ENCODE measurements at regions not wholly inside any gene's neighbourhood (a gene's known extent, or its start where the extent isn't known, plus 50 kb on each side); places are given as distances from the start of the nearest gene placed in this dataset.
A peak's percentile ranks its signal among the peaks of the same experiment; 100 is the strongest.

DNA sequence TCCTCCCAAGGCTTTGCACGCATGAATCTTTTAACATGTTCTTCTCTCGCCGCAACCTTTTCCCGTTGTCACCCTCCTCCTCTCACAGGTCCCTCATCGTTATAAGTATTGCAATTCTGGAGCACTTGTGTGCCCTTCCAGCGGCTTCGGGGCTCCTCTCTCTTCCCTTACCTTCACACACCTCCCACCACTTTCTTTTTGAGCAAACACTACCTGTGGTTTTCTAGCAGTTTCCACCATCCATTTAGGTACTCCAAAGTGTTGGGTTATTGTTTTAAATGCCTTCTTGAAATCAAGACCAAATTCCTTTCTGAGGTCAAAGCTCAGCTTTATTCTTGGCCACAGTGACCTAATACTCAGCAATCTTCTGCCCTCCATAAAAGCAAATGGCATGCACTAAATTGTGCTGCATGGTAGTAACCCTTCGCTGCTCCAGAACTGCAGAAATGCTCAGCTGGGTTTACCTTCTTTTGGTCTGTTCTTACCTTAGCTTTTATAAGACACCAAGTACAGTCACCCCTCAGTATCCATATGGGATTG is 472.4 kb downstream of the SETD4 start:
- no peak for DNase-seq

- no peak for DNase-seq
These were observed 474.0 kb downstream of the SETD4 start for GRCh38 chr21:35586305-35586704.

- DNase-seq = no peak
These were observed 474.4 kb downstream of the SETD4 start for GRCh38 chr21:35585878-35586277.

- DNase-seq = no peak
These were observed 475.2 kb downstream of the SETD4 start for GRCh38 chr21:35585155-35585554.

GRCh38 chr21:35583566-35584216 is 476.6 kb downstream of the SETD4 start:
- DNase-seq = no peak

- DNase-seq = no peak
These were observed 477.6 kb downstream of the SETD4 start for GRCh38 chr21:35582731-35583130.

GRCh38 chr21:35581640-35582039 is 478.7 kb downstream of the SETD4 start:
- no peak for DNase-seq

DNA sequence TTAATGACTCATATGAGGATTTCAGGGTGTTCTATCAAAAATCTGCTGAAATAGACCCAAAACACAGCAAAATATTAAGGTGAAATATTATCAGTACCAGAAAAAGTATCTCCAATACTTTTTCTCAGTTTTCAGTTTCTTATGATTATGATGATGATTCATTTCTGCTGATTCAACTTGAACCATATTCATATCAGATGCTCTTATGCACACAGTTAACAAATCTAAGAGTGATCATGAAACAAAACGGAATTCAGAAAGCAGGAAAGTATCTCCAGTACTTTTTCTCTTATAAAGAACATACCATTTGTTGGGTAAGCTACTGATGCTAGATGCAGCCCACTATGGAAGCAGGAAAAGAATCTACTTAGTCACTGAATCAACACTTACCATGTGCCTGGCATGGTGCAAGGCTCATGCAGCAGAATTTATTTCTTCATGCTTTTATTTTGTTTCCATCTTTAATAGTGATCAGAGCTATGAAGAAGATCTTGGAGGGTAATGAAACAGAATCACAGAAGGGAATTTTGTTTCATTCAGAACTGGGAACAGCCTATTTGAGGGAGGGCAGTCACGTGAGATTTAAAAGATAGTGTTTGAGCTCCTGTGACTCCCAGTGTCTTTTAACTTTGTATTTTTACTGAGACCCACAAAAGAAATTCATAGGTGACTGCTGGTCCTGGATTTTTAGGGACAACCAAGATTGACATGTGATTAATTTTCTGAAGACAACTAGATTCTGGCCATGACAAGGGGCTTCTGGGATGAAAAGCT is 480.6 kb downstream of the SETD4 start:
- DNase-seq = no peak

DNA sequence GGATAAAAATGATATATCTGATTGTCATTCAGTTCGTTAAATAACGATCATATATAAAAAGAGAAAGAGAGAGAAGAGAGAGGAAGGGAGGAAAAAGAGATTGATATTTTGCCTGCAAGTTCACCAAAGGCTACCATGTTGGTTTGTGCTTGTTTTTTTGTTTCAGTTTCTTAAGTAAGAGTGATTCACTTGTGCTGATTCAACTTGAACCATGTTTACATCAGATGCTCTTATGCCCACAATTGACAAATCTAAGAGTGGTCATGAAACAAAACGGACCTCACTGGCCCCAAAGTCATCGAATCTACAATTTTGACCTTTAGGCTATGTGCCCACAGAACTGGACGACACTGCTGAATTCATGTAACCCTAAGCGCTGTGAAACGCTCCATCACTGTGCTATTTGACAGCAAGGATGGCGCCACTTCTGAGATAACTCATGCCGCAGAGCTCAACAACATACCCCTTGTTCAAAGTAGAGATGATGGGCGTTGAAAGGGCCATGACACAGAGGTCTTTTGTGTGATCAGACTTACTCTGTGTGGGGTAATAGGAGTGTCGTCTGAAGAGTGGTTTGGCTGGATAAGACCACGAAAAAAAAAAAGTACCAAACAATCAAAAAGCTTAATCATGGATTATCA is 481.4 kb downstream of the SETD4 start:
- no peak for DNase-seq

GRCh38 chr21:35578347-35578782 is 482.0 kb downstream of the SETD4 start:
- no peak for DNase-seq

DNA sequence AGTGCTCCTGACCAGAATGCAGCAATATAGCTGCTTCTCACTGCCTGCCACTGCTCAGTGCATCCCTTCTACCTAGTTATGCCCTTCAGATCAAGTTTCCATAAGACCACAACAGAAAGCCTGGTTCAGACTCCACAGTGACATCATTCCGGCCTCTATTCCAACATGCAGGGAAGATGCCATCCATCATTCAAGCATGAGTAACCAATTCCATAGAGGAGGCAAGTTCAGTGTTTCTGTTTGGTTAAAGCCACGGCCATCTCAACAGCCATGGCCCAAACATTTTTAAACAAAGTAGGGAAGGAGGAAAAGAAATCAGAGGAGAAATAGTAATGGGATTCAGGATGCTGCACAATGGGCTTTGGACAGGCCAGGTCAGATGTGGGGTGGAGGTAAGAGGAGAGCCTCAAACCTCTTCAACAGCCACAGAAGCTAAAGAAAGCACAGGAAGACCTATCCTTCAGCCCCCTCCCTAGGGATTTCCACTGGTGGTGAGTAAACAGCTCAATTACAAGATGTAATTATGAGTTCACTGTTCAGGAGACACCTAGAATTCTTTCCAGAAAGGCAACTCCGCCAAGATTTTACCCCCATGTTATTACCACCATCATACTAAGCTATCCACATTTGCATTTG is 484.9 kb downstream of the SETD4 start:
- no peak for DNase-seq

GRCh38 chr21:35573472-35574374 is 486.6 kb downstream of the SETD4 start:
- no peak for DNase-seq

DNA sequence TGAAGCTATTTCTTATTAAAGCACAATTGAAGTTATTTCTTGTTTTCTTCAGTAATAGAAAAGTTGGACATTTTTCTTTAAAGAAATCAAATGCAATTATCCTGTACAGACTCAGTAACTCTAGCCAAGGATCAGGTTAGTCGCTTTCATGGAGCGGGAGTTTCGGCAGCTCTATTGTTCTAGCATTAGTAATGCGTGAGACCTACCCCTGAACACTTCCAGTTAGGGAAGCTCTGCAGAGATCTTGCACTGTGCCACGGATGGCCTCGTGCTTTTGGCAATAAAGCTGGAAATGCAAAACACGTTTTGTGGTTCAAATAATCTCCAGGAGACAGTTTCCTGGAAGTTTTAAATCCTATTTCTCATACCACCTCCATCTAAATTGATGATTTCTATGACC is 488.4 kb downstream of the SETD4 start:
- DNase-seq = no peak

DNA sequence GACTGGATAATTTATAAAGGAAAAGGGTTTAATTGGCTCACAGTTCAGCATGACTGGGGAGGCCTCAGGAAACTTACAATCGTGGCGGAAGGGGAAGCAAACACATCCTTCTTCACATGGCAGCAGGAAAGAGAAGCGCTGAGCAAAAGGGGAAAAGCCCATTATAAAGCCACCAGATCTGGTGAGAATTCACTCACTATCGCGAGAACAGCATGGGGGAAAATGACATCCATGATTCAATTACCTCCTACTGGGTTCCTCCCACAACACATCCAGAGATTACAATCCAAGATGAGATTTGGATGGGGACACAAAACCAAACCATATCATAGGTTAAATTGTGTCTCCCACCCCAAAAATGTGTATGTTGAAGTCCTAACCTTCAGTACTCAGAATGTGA is 491.7 kb downstream of the SETD4 start:
- no peak for DNase-seq

DNA sequence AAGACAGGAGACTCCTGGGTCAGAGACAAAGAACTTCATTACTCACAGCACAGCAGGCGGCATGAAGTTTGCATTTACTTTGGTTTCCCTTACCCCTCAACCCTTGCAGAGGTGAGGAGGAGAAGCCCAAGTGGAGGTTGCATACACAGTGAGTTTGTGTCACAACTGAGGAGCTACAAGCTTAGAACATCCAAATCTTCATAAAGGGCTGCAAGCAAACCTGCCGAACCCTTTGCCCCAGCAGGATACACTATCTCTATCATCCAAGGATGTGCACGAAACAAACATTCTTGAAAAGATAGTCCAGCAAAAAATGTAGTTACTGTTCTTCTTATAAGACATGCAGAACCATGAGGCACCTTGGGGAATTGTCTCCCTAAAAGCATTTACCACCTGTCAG is 493.5 kb downstream of the SETD4 start:
- no peak for DNase-seq

- DNase-seq = peak in 1 of 2 donors; percentile 6
These were observed 495.1 kb downstream of the SETD4 start for GRCh38 chr21:35565204-35565611.

- DNase-seq = no peak
These were observed 496.4 kb downstream of the SETD4 start for GRCh38 chr21:35563885-35564451.

GRCh38 chr21:35562876-35563275 is 497.4 kb downstream of the SETD4 start:
- no peak for DNase-seq

DNA sequence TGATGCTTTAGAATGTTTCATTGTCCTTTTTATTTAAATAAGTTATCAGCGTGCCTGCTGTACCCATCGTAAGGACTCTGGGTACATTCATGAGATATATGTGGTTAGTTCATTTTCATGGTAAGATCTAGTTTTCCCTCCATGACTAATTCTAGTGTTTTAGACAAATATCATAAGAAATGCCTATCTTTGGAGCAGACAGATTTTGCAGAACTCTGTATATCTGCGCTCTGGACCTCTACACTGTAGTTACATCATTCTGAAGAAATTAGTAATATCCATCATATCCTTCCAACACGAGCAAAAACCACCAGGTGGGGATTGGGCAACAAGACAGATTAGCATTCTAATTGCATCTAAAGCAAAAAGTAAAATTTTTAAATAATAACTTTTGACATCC is 499.2 kb downstream of the SETD4 start:
- DNase-seq = no peak

- DNase-seq = no peak
These were observed 500.5 kb downstream of the SETD4 start for GRCh38 chr21:35559829-35560225.

- no peak for DNase-seq
These were observed 501.0 kb downstream of the SETD4 start for GRCh38 chr21:35559128-35559828.
